ENCODE measurements at regions not wholly inside any gene's neighbourhood (a gene's known extent, or its start where the extent isn't known, plus 50 kb on each side); places are given as distances from the start of the nearest gene placed in this dataset.

- H3K9me3 ChIP-seq (ENCODE audit: control insufficient read depth, insufficient read depth, low read length) = no peaks in the 10 kb centered on the region
- no peaks in the 10 kb centered on the region for H3K36me3 ChIP-seq (ENCODE audit: insufficient read depth, low read length)
- no peak overlapping the region for H3K9ac ChIP-seq (ENCODE audit: low read depth, low read length)
- no peaks in the 10 kb centered on the region for H3K4me1 ChIP-seq (ENCODE audit: insufficient read depth, low read length)
These were observed 284.9 kb upstream of the EEF2KMT start for GRCh38 chr16:5382484-5382883.

GRCh38 chr16:5381481-5381880, 283.9 kb upstream of the EEF2KMT start:
- no peaks in the 10 kb centered on the region for H3K4me1 ChIP-seq (ENCODE audit: insufficient read depth, low read length)
- H3K9ac ChIP-seq (ENCODE audit: low read depth, low read length) = no peak overlapping the region
- H3K36me3 ChIP-seq (ENCODE audit: insufficient read depth, low read length) = no peaks in the 10 kb centered on the region
- H3K9me3 ChIP-seq (ENCODE audit: control insufficient read depth, insufficient read depth, low read length) = no peaks in the 10 kb centered on the region

GRCh38 chr16:5379954-5380353, 282.4 kb upstream of the EEF2KMT start:
- H3K9me3 ChIP-seq (ENCODE audit: control insufficient read depth, insufficient read depth, low read length) = no peaks in the 10 kb centered on the region
- no peaks in the 10 kb centered on the region for H3K4me1 ChIP-seq (ENCODE audit: insufficient read depth, low read length)
- H3K9ac ChIP-seq (ENCODE audit: low read depth, low read length) = no peak overlapping the region

GRCh38 chr16:5378531-5378930, 280.9 kb upstream of the EEF2KMT start:
- Histone ChIP-seq H3K4me1 (ENCODE audit: insufficient read depth, low read length) (no peaks in the 10 kb centered on the region), H3K9me3 (ENCODE audit: control insufficient read depth, insufficient read depth, low read length) (no peaks in the 10 kb centered on the region), H3K36me3 (ENCODE audit: insufficient read depth, low read length) (no peaks in the 10 kb centered on the region), H3K9ac (ENCODE audit: low read depth, low read length) (no peak overlapping the region)

More at GRCh38 chr16:5379954-5380353, 282.4 kb upstream of the EEF2KMT start:
- H3K36me3 ChIP-seq (ENCODE audit: insufficient read depth, low read length) = no peaks in the 10 kb centered on the region

- Histone ChIP-seq H3K9ac (ENCODE audit: low read depth, low read length) (no peak overlapping the region), H3K36me3 (ENCODE audit: insufficient read depth, low read length) (no peaks in the 10 kb centered on the region), H3K9me3 (ENCODE audit: control insufficient read depth, insufficient read depth, low read length) (no peaks in the 10 kb centered on the region), H3K4me1 (ENCODE audit: insufficient read depth, low read length) (no peaks in the 10 kb centered on the region)
These were observed 279.8 kb upstream of the EEF2KMT start for GRCh38 chr16:5377280-5377898.

- no peaks in the 10 kb centered on the region for H3K36me3 ChIP-seq (ENCODE audit: insufficient read depth, low read length)
- H3K9ac ChIP-seq (ENCODE audit: low read depth, low read length) = no peak overlapping the region
- H3K9me3 ChIP-seq (ENCODE audit: control insufficient read depth, insufficient read depth, low read length) = no peaks in the 10 kb centered on the region
- H3K4me1 ChIP-seq (ENCODE audit: insufficient read depth, low read length) = no peaks in the 10 kb centered on the region
These were observed 276.6 kb upstream of the EEF2KMT start for GRCh38 chr16:5374184-5374583.

- Histone ChIP-seq H3K9me3 (ENCODE audit: control insufficient read depth, insufficient read depth, low read length) (no peaks in the 10 kb centered on the region), H3K4me1 (ENCODE audit: insufficient read depth, low read length) (no peaks in the 10 kb centered on the region), H3K36me3 (ENCODE audit: insufficient read depth, low read length) (no peaks in the 10 kb centered on the region), H3K9ac (ENCODE audit: low read depth, low read length) (no peak overlapping the region)
These were observed 270.4 kb upstream of the EEF2KMT start for GRCh38 chr16:5367951-5368350.

- Histone ChIP-seq H3K36me3 (ENCODE audit: insufficient read depth, low read length) (no peaks in the 10 kb centered on the region), H3K4me1 (ENCODE audit: insufficient read depth, low read length) (no peaks in the 10 kb centered on the region), H3K9ac (ENCODE audit: low read depth, low read length) (no peak overlapping the region), H3K9me3 (ENCODE audit: control insufficient read depth, insufficient read depth, low read length) (no peaks in the 10 kb centered on the region)
These were observed 268.5 kb upstream of the EEF2KMT start for GRCh38 chr16:5366126-5366525.

- Histone ChIP-seq H3K4me1 (ENCODE audit: insufficient read depth, low read length) (no peaks in the 10 kb centered on the region), H3K9me3 (ENCODE audit: control insufficient read depth, insufficient read depth, low read length) (no peaks in the 10 kb centered on the region), H3K36me3 (ENCODE audit: insufficient read depth, low read length) (no peaks in the 10 kb centered on the region), H3K9ac (ENCODE audit: low read depth, low read length) (no peak overlapping the region)
These were observed 266.6 kb upstream of the EEF2KMT start for GRCh38 chr16:5364186-5364585.

- Histone ChIP-seq H3K36me3 (ENCODE audit: insufficient read depth, low read length) (no peaks in the 10 kb centered on the region), H3K4me1 (ENCODE audit: insufficient read depth, low read length) (no peaks in the 10 kb centered on the region), H3K9ac (ENCODE audit: low read depth, low read length) (no peak overlapping the region), H3K9me3 (ENCODE audit: control insufficient read depth, insufficient read depth, low read length) (no peaks in the 10 kb centered on the region)
These were observed 263.7 kb upstream of the EEF2KMT start for GRCh38 chr16:5361322-5361721.

- no peaks in the 10 kb centered on the region for H3K36me3 ChIP-seq (ENCODE audit: insufficient read depth, low read length)
These were observed 257.1 kb upstream of the EEF2KMT start for GRCh38 chr16:5354645-5355044.

GRCh38 chr16:5349670-5350517, 252.3 kb upstream of the EEF2KMT start:
- H3K36me3 ChIP-seq (ENCODE audit: insufficient read depth, low read length) = no peaks in the 10 kb centered on the region
- H3K9me3 ChIP-seq (ENCODE audit: control insufficient read depth, insufficient read depth, low read length) = no peaks in the 10 kb centered on the region
- peaks cover 6% of the 10 kb centered on the region; the same call in 1 of the 2 replicates for H3K4me1 ChIP-seq (ENCODE audit: insufficient read depth, low read length)

More at GRCh38 chr16:5354645-5355044, 257.1 kb upstream of the EEF2KMT start:
- Histone ChIP-seq H3K4me1 (ENCODE audit: insufficient read depth, low read length) (peaks cover 6% of the 10 kb centered on the region; the same call in 1 of the 2 replicates), H3K9me3 (ENCODE audit: control insufficient read depth, insufficient read depth, low read length) (no peaks in the 10 kb centered on the region), H3K9ac (ENCODE audit: low read depth, low read length) (no peak overlapping the region)

GRCh38 chr16:5349101-5349500, 251.5 kb upstream of the EEF2KMT start:
- H3K9ac ChIP-seq (ENCODE audit: low read depth, low read length) = no peak overlapping the region
- no peaks in the 10 kb centered on the region for H3K9me3 ChIP-seq (ENCODE audit: control insufficient read depth, insufficient read depth, low read length)
- no peaks in the 10 kb centered on the region for H3K36me3 ChIP-seq (ENCODE audit: insufficient read depth, low read length)
- H3K4me1 ChIP-seq (ENCODE audit: insufficient read depth, low read length) = peaks cover 6% of the 10 kb centered on the region; the same call in 1 of the 2 replicates

More at GRCh38 chr16:5349670-5350517, 252.3 kb upstream of the EEF2KMT start:
- no peak overlapping the region for H3K9ac ChIP-seq (ENCODE audit: low read depth, low read length)

- Histone ChIP-seq H3K9ac (ENCODE audit: low read depth, low read length) (no peak overlapping the region), H3K36me3 (ENCODE audit: insufficient read depth, low read length) (no peaks in the 10 kb centered on the region), H3K4me1 (ENCODE audit: insufficient read depth, low read length) (peaks cover 6% of the 10 kb centered on the region; the same call in 1 of the 2 replicates), H3K9me3 (ENCODE audit: control insufficient read depth, insufficient read depth, low read length) (no peaks in the 10 kb centered on the region)
These were observed 250.0 kb upstream of the EEF2KMT start for GRCh38 chr16:5347561-5347960.

- Histone ChIP-seq H3K4me1 (ENCODE audit: insufficient read depth, low read length) (no peaks in the 10 kb centered on the region), H3K36me3 (ENCODE audit: insufficient read depth, low read length) (no peaks in the 10 kb centered on the region), H3K9ac (ENCODE audit: low read depth, low read length) (no peak overlapping the region), H3K9me3 (ENCODE audit: control insufficient read depth, insufficient read depth, low read length) (no peaks in the 10 kb centered on the region)
These were observed 239.3 kb upstream of the EEF2KMT start for GRCh38 chr16:5336941-5337340.
